ENCODE measurements at regions not wholly inside any gene's neighbourhood (a gene's known extent, or its start where the extent isn't known, plus 50 kb on each side); places are given as distances from the start of the nearest gene placed in this dataset.

DNA sequence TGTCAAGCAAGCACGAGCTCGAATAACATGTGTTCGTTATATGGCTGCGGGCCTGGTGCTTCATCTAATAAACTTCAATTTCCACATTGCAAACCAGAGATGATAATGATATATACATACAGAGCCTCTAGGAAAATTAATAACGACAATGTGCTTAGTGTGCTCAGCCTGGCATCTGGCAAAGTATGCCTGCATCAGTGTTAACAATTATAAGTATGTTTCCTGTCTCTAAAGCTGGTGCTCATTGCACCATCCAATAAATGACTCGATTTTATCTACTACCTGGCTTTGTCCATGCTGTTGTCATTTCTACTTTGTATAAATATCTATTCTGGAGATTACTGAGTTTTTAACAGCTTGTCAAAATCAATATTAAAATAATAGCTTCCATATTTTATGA lies 1402.6 kb downstream of the MRPL39 start:
- ATAC-seq (no peak), DNase-seq (ENCODE audit: low spot score) (no peak)
- intact Hi-C loops (cut with DNase I): no loop called here

DNA sequence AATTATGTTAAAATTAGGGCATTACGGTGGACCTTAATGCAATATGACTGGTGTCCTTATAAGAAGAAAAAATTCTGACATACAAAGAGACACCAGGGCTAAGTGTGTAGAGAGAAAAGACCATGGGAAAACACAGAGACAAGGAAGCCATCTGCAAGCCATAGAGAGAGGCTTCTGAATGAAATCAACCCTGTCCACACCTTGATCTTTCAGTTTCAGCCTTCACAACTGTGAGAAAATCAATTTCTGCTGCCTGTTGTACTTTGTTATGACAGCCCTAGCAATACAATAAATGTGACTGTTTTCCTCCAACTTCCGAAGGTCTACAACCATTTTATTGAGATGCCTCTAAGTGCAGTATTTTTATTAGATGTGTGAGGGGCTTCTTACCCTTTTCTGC lies 1407.2 kb downstream of the MRPL39 start:
- ATAC-seq (no peak), DNase-seq (ENCODE audit: low spot score) (no peak)
- intact Hi-C loops (cut with DNase I): no loop called here

DNA sequence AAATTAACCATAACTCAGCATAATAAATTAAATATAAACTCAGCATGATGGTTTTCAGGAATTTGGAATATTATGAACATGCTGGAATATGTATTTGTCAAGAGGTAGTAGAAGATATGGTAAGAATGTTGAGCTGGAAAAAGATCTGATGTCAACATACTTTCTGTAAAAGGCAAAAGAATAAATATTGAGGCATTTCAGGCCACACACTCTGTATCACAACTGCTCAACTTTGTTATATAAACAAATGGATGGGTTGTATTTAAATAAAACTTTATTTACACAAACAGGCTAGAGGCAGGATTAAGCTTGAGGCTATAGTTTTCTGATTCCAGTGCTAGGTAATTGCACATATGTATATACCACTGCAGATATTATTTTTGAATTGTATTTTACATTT lies 1409.4 kb downstream of the MRPL39 start:
- DNase-seq (ENCODE audit: low spot score) (no peak), ATAC-seq (no peak)

DNA sequence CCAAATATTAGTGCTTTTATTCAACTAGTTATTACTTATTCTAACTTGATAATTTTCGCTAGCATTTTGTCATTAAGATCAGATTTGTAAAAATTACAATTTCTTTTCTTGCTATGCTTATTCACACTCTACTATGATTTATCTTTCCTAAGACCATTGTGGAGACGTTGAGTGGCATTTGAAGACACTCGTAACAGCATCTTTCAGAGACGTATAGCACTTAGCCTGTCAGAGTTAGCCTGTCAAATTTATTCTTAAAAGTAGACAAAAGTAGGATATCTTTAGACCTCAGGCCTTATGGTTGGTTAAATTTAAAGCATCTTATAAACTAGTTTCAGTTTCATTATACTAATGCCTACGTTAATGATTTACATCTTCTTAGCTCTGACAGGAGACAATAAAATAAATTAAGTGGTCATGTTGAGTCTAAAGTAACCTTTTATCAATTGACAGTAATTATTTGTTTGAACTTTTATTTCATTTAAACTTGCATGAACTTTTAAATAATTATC lies 1410.1 kb downstream of the MRPL39 start:
- intact Hi-C loops (cut with DNase I): no loop called here
- no peak for DNase-seq (ENCODE audit: low spot score)
- ATAC-seq: no peak

More for the DNA sequence above, 1409.4 kb downstream of the MRPL39 start:
- intact Hi-C loops (cut with DNase I): no loop called here

DNA sequence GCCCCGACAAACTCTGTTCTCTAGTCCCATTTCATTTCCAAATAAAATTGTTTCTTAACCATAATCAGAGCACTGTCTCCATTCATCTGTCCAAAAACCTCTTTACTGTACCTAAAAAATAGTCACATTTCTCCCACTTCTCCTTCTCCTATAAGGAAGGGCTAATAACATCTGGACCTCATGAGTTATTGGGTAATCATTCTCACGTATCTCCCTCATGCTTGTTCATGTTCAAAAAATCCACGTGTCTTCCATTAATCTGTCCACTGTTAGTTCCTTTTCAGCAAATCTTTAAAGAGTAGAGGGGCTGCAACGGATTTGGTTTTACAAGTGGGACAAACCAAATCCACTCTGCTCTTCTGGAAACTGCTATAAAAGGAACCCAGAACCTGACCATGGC lies 1418.8 kb downstream of the MRPL39 start:
- intact Hi-C loops (cut with DNase I): no loop called here
- ATAC-seq: no peak
- DNase-seq (ENCODE audit: low spot score): no peak

DNA sequence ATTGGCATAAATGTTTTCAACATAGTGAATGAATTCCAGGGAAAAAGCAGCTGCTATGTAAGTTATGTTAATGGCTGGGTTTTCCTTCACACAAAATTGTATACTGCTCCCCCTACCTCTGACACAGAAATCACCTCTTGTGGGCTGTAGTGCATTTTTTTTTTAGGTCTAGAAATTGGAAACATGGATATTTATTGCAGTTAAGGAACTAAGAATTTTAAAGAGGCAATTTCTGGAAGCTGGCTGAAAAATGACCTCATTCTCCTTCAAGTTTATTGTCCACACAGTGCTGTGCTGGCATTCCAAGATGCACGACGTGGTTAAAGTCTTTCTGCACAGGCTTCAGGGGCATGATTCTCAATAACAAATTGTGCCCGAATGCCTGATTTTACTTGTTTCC lies 1424.2 kb downstream of the MRPL39 start:
- ATAC-seq (no peak), DNase-seq (ENCODE audit: low spot score) (no peak)
- intact Hi-C loops (cut with DNase I): no loop called here

DNA sequence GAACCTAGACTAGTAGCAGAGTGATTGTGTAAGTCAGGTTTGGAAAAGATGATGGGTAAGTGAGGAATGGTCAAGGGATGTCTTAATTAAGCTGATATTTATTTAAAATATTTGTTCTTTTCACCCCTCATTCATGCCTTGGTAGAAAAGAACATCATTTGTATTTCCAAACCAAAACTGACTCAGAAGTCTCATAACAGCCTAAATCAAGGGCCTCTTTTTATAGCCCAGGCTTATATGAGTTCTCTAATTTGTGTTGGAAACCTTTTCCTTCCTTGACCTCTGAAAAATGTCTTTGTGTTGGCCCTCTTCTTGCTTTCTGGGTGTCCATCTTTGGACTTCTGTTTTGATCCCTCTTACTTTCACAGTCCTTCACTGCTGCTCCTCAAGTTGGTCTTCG lies 1428.2 kb downstream of the MRPL39 start:
- intact Hi-C loops (cut with DNase I): no loop called here
- ATAC-seq: no peak

DNA sequence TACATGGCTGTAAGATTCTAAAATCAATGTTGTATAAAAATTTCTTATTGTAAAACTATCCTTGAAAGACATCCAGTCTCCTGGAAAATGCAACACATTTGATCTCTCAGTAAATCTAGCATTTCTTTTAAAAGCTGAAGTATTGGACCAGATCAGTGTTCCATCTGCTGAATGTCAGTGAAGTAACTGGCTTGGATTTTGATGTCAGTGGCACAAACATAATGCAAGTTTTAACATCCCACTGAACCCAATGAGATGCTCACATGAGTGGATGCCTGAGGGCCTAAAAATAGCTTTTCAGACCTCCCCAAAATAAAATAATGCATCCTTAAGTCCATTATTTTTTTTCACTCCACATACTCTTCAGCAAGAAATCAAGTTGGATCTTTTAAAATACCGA lies 1432.2 kb downstream of the MRPL39 start:
- intact Hi-C loops (cut with DNase I): no loop called here
- ATAC-seq: no peak
- DNase-seq (ENCODE audit: low spot score): no peak

More for the DNA sequence above, 1428.2 kb downstream of the MRPL39 start:
- no peak for DNase-seq (ENCODE audit: low spot score)

DNA sequence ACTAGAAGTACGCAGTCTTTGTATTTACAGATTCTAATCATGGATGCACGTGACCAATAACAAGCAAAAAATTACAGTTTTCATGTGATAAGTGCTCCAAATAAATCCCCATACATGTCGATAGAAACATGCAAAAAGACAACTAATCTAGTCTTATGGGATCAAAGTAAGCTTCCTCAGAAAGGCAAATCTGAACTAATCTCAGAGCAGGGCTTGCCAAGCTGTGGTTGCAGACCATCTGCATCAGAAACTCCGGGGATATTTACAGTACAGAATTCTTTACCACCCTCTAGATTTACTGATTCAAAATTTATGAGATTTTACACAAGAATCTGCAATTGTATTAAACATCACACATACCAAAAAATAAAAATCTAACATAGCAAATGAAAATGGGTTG lies 1435.5 kb downstream of the MRPL39 start:
- DNase-seq (ENCODE audit: low spot score): no peak
- intact Hi-C loops (cut with DNase I): no loop called here

DNA sequence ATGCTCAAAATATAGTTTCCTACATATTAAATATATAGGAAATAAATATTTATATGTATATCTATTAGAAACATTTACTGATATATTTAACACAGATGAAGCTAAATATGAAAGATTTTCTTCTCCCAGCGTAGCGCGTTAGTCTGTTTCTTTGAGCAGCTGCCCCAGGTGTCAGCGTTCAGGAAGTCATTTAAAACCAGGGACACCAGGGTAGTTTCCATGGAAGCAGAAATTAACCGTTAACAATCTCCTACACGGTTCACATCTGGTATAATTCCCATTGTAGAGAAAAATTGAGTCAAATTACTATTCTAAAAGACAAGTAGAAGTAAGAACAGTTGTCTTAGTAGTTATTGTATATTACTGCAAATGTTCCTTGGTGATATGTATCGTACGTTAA lies 1443.7 kb downstream of the MRPL39 start:
- ATAC-seq (no peak), DNase-seq (ENCODE audit: low spot score) (no peak)
- intact Hi-C loops (cut with DNase I): no loop called here

More for the DNA sequence above, 1435.5 kb downstream of the MRPL39 start:
- no peak for ATAC-seq

DNA sequence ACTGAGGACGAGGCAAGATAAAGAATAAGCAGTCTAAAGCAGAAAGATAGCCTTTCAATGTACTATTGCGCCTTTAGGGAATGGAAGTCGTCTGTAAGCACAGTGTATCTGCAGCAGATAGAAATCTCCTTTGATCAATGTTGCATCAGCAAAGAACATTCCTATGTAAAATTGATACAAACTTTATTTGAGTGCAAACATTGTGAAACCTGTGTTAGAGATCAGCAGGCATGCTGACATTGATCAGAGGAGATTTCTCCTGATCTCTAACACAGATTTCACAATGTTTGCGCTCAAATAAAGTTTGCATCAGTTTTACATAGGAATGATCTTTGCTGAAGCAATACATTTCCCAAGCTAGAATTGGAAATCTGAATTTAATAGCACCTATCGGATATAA lies 1446.8 kb downstream of the MRPL39 start:
- DNase-seq (ENCODE audit: low spot score) (no peak), ATAC-seq (no peak)
- intact Hi-C loops (cut with DNase I): no loop called here

DNA sequence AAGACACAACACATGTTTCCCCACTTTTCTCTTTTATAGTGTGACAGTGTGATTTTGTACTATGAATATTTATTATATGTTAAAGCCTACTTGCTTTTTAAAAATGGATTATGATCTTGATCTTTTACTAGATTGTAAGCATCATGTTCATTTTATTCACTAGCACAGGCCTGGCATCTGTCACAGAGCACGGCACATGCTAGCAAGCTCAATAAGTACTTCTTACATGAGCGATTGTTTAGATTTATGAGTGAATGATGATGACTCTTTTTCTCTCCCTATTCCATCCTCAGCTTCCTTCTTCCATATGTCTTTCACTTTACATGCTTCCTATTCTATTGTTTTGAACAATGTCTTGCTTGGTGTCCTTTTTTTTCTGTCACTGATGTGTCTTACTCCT lies 1454.1 kb downstream of the MRPL39 start:
- no peak for ATAC-seq

DNA sequence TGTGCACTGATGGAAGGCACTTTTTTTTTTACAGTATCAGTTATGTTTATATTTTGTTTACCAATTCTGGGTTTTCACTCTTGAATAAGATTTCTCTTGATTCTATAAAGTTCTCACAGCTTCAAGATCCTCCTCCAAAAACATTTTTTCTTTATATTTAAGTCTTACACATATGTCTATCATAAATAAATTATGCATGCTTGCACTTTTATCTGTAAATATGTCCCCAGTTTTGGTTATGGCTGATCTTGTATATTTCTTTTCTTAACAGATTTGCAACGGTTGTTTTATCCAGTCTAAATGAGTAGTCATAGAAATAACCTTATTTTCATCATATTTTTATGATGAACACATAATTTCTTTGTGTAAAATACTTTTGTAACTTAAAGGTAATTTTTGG lies 1456.5 kb downstream of the MRPL39 start:
- ATAC-seq: no peak
- intact Hi-C loops (cut with DNase I): no loop called here
- DNase-seq (ENCODE audit: low spot score): no peak

More for the DNA sequence above, 1454.1 kb downstream of the MRPL39 start:
- DNase-seq (ENCODE audit: low spot score): no peak
- intact Hi-C loops (cut with DNase I): no loop called here

DNA sequence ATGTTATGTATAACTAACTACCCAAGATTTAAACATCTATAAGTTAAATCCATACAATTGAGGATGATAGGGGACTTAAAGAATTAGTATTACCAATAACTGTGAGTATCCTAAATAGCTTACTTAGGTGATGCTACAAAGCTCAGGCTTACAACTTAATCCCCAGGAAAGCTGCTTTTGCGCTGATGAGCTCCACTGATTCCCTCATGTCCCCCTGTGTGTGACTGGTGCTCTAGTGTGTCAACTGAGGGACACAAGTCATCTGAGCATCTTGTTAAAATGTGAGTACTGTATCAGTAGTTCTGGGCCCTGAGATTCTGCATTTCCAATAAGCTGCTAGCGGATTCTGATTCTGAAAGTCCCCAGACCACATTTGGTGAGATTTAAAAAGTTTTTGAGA lies 1458.8 kb downstream of the MRPL39 start:
- intact Hi-C loops (cut with DNase I): no loop called here
- no peak for DNase-seq (ENCODE audit: low spot score)
- no peak for ATAC-seq

DNA sequence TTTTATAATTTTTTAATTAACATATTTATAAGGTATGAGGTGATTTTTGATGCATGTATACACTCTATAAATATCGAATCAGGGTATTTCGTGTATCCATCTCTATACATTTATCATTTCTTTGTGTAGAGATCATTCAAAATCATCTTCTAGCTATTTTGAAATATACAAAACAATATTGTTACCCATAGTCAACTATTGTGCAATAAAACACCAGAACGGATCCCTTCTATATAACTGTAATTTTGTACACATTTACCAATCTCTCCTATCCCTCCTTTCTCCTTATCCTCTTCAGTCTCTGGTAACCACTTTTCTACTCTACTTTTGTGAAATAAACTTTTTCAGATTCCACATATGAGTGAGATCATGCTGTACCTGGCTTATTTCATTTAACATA lies 1459.6 kb downstream of the MRPL39 start:
- ATAC-seq (no peak), DNase-seq (ENCODE audit: low spot score) (no peak)
- intact Hi-C loops (cut with DNase I): no loop called here

DNA sequence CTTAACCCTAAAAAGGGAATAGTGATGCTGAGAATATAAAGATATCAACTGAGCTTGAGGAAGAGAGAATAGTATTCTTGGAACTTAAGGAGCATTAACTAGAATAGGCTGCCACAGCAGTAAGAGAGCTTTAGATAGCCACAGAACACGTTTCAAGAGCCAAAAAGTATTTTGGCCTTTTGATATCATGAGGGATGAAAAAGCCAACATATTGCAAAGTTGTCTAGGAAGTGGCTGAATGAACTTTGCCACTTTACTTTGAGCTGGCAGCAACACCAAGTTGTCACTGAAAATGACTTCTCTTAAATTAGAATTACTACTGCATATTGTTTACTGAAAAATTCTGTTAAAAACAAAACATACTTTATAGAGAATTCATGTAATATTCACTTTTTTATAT lies 1476.2 kb downstream of the MRPL39 start:
- no peak for DNase-seq (ENCODE audit: low spot score)
- intact Hi-C loops (cut with DNase I): no loop called here
- ATAC-seq: no peak

DNA sequence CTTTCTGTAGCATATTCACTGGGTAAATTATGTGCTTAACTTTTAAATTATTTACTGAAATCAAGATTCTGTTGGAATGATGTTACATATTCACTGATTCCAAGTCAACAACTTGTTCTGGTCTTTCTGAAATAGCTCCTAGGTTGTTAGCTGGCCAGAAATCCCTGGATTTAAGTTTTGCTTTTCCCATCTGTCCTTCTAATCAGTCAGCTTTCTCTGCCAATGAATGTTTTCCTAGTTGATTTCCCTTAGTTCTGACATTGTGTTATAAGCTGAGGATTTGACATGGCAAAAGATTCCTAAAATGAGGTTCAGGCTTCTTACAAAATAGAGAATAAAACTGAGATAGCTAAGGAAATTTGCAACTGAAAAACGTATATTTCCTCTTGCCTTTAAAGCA lies 1479.6 kb downstream of the MRPL39 start:
- DNase-seq (ENCODE audit: low spot score): no peak
- no peak for ATAC-seq
- intact Hi-C loops (cut with DNase I): no loop called here

DNA sequence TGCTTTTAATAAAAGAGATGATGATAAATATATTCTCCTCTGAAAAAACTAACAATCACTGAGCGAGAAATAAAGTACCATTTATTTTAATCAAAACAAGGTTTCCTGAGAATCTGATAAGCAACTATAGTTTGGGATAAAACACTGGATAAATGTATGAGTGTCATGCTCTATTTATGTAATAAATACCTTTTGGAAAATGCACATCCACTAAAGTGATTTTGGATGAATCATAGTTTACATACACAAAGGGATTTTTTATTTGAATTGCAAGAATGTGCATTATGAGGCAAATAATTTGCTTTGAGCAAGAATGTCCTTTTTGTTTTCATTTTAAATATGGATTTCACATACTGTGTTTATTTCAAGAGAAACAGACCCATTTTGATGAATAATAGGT lies 1483.5 kb downstream of the MRPL39 start:
- DNase-seq (ENCODE audit: low spot score) (no peak), ATAC-seq (no peak)
- intact Hi-C loops (cut with DNase I): no loop called here

DNA sequence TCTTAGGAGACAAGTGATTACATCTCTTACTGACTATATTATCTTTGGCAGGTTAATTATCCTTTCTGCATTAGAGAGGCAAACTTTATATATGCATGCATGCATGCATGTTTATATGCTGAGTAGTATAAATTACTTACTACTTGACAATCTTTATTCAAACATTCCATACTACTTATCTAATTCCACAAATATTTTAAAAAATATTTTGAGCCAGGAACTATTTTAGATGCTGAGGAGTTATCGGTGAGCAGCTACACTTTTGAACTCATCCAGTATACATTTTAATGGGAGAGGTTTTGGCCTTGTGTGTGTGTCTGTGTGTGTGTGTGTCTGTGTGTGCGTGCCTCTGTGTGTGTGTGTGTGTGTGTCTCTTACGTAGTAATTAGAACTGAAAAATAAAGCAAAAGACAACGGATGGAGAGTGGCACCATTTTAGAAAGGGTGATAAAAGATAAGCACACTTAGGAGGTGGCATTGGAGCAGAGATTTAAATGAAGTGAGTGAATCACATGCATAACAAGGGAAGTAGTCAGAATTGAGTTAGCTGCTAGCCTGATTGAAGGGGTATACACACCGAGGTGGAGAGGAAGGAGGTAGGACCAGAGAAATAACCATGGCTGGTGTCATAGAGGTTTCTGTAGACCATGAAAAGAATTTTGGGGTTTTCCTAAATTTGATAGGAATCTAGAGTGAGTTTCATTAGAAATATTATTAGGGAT lies 1488.4 kb downstream of the MRPL39 start:
- ATAC-seq (no peak), DNase-seq (ENCODE audit: low spot score) (no peak)
- intact Hi-C loops (cut with DNase I): no loop called here

DNA sequence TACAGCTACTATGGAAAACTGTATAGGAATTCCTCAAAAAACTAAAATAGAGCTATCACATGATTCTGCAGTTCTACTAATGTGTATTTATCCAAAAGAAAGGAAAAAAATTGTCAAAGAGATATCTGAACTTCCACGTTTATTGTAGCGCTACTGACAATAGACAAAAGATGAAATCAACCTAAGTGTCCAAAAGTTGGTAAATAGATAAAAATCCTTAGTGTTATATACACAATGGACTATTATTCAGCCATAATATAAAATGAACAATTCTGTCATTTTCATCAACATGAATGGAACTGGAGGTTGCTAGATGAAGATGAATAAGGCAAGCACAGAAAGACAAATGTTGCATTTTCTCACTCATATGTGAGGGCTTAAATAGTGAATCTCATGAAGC lies 1492.1 kb downstream of the MRPL39 start:
- DNase-seq (ENCODE audit: low spot score): no peak
- no peak for ATAC-seq
- intact Hi-C loops (cut with DNase I): no loop called here

DNA sequence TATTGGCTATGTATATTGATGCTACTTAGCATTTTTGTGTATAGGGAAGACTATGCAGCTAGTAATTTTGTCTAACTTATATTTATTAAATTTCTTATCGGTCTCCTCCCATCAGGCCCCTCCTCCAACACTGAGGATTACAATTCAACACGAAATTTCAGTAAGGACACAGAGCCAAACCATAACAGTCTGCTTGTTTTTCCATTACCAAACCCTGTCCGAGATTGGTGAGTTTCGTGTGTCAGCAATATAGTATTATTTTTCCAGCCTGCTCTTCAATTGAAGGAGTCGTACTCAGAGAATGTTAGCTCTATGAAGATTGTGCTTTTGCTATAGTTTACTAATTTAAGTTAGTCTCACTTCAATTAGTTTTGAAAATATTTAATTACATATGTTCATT lies 1495.3 kb downstream of the MRPL39 start:
- ATAC-seq (no peak), DNase-seq (ENCODE audit: low spot score) (no peak)
- intact Hi-C loops (cut with DNase I): no loop called here
